H1 (cell line): ENCODE measurements at regions not wholly inside any gene's neighbourhood (a gene's known extent, or its start where the extent isn't known, plus 50 kb on each side); places are given as distances from the start of the nearest gene placed in this dataset.

Source experiments
- CTCF ChIA-PET: fragments of 300-600 bp; sonication (Branson Sonifier 250); formaldehyde crosslinking; loops from one replicate; lab custom pipeline; 2021; ENCODE audit not compliant: partially characterized antibody; lab: Charles Lee
- POLR2A ChIA-PET: fragments of 300-600 bp; sonication (Branson Sonifier 250); formaldehyde crosslinking; loops from one replicate; lab custom pipeline; 2021; ENCODE audit warnings: inconsistent platforms; ENCODE audit not compliant: partially characterized antibody; lab: Charles Lee
- DNase-seq, 2 experiments: peaks; one replicate each; pipeline versions ENCODE4 v3.0.0 to v3.0.0-alpha.2; 2010 to 2022; ENCODE audit warnings: low spot score in 2 of 2, low read depth in 1 of 2, mixed read lengths in 1 of 2
- FAIRE-seq: peaks from 2 replicates; lab custom pipeline; 2011; peaks lifted over from hg19 to GRCh38; lab: Jason Lieb, UNC
- H2AFZ ChIP-seq: 2 replicates; pipeline ENCODE4 v1.8.1; 2012; ENCODE audit warnings: low read length, inconsistent platforms
- H2AK5ac ChIP-seq: 2 replicates; pipeline ENCODE4 v1.6.1; 2013; ENCODE audit warnings: low read depth, low read length
- H2BK120ac ChIP-seq: replicated peaks from 2 replicates; pipeline ENCODE3; 2013; ENCODE audit warnings: low read depth, low read length, inconsistent platforms
- H2BK12ac ChIP-seq: 2 replicates; pipeline ENCODE4 v1.6.1; 2013; ENCODE audit warnings: low read depth, low read length
- H2BK15ac ChIP-seq: 2 replicates; pipeline ENCODE4 v1.6.1; 2013; ENCODE audit warnings: low read length
- H2BK20ac ChIP-seq: 2 replicates; pipeline ENCODE4 v1.6.1; 2013; ENCODE audit warnings: low read length
- H2BK5ac ChIP-seq: 2 replicates; pipeline ENCODE4 v1.6.1; 2013; ENCODE audit warnings: low read depth, low read length
- H3K14ac ChIP-seq: 2 replicates; pipeline ENCODE4 v1.6.1; 2013; ENCODE audit warnings: inconsistent platforms; ENCODE audit not compliant: insufficient read length
- H3K18ac ChIP-seq: 2 replicates; pipeline ENCODE4 v1.6.1; 2013; ENCODE audit warnings: low read length; ENCODE audit errors: extremely low read depth
- H3K23ac ChIP-seq: 2 replicates; pipeline ENCODE4 v1.6.1; 2013; ENCODE audit warnings: inconsistent platforms; ENCODE audit not compliant: insufficient read length
- H3K23me2 ChIP-seq: 2 replicates; pipeline ENCODE4 v1.6.1; 2013; ENCODE audit warnings: low read depth, low read length
- H3K27ac ChIP-seq: 2 replicates; pipeline ENCODE4 v1.6.1; 2011; ENCODE audit warnings: low read depth, low read length, inconsistent platforms
- H3K27me3 ChIP-seq, 4 experiments: replicated peaks in 1 of 4; 1 replicate in 1 of 4; 2 replicates in 3 of 4; pipeline versions ENCODE4 v1.6.1 to v1.8.1; 2011 to 2013; ENCODE audit warnings: low read length in 3 of 4, mild to moderate bottlenecking in 3 of 4, inconsistent platforms in 2 of 4, mixed read lengths in 2 of 4, moderate library complexity in 1 of 4; ENCODE audit not compliant: control insufficient read depth in 3 of 4, insufficient read depth in 3 of 4; ENCODE audit errors: extremely low read depth in 1 of 4
- H3K36me3 ChIP-seq, 4 experiments: 2 replicates each; pipeline versions ENCODE4 v1.6.1 to v1.8.1; 2011 to 2013; ENCODE audit warnings: mild to moderate bottlenecking in 4 of 4, low read length in 3 of 4, moderate library complexity in 2 of 4, control low read depth in 1 of 4, inconsistent platforms in 1 of 4; ENCODE audit not compliant: insufficient read depth in 4 of 4, control insufficient read depth in 2 of 4
- H3K4ac ChIP-seq: replicated peaks from 2 replicates; pipeline ENCODE3; 2013; ENCODE audit warnings: low read length, low read depth, mixed read lengths, inconsistent platforms; ENCODE audit not compliant: insufficient read length
- H3K4me1 ChIP-seq, 4 experiments: replicated peaks in 1 of 4; 1 replicate in 1 of 4; 2 replicates in 3 of 4; pipeline versions ENCODE4 v1.6.1 to v1.8.1; 2011 to 2013; ENCODE audit warnings: low read length in 3 of 4, inconsistent platforms in 2 of 4, mixed read lengths in 1 of 4; ENCODE audit not compliant: insufficient read depth in 4 of 4, control insufficient read depth in 3 of 4
- H3K4me2 ChIP-seq, 2 experiments: 2 replicates each; pipeline versions ENCODE4 v1.6.1 to v1.8.1; 2011 to 2013; ENCODE audit warnings: low read depth in 2 of 2, low read length in 2 of 2, control low read depth in 1 of 2, inconsistent platforms in 1 of 2, mild to moderate bottlenecking in 1 of 2; ENCODE audit not compliant: insufficient read depth in 1 of 2
- H3K4me3 ChIP-seq, 4 experiments: fragments of 200-600, 300-600 bp in 1 of 4; sonication (generic), shearing (Covaris generic), sonication (Bioruptor Twin) in 1 of 4; 2 replicates each; pipeline versions ENCODE4 v1.5.1 to v1.8.1; 2011 to 2016; ENCODE audit warnings: low read length in 4 of 4, low read depth in 3 of 4, control low read depth in 2 of 4, inconsistent platforms in 2 of 4, mild to moderate bottlenecking in 2 of 4, mixed read lengths in 1 of 4, moderate library complexity in 1 of 4; ENCODE audit not compliant: insufficient read depth in 2 of 4; ENCODE audit errors: extremely low read depth in 1 of 4
- H3K56ac ChIP-seq: replicated peaks from 2 replicates; pipeline ENCODE3; 2013; ENCODE audit warnings: low read depth, mild to moderate bottlenecking, mixed read lengths, low read length, inconsistent platforms; ENCODE audit not compliant: insufficient read length
- H3K79me1 ChIP-seq: 2 replicates; pipeline ENCODE4 v1.6.1; 2013; ENCODE audit warnings: low read depth, low read length, control low read depth
- H3K79me2 ChIP-seq, 2 experiments: 2 replicates each; pipeline versions ENCODE4 v1.6.1 to v1.8.1; 2012 to 2013; ENCODE audit warnings: low read length in 2 of 2, mild to moderate bottlenecking in 2 of 2, inconsistent platforms in 1 of 2; ENCODE audit not compliant: insufficient read depth in 2 of 2, control insufficient read depth in 1 of 2
- H3K9ac ChIP-seq, 4 experiments: replicated peaks in 1 of 4; 1 replicate in 1 of 4; 2 replicates in 3 of 4; pipeline versions ENCODE4 v1.6.1 to v1.8.1; 2011 to 2013; ENCODE audit warnings: low read depth in 3 of 4, low read length in 3 of 4, control low read depth in 2 of 4, mild to moderate bottlenecking in 2 of 4, moderate library complexity in 2 of 4, inconsistent platforms in 1 of 4; ENCODE audit errors: extremely low read depth in 1 of 4
- H3K9me3 ChIP-seq, 2 experiments: 2 replicates each; pipeline versions ENCODE4 v1.6.1 to v1.8.1; 2012 to 2013; ENCODE audit warnings: mild to moderate bottlenecking in 2 of 2, moderate library complexity in 2 of 2, control low read depth in 1 of 2, inconsistent platforms in 1 of 2, low read depth in 1 of 2, low read length in 1 of 2, mixed read lengths in 1 of 2; ENCODE audit not compliant: insufficient read depth in 2 of 2
- H4K20me1 ChIP-seq, 2 experiments: replicated peaks in 1 of 2; 2 replicates each; pipeline versions ENCODE3 to v1.8.1; 2011 to 2013; ENCODE audit warnings: inconsistent platforms in 2 of 2, low read length in 2 of 2, mild to moderate bottlenecking in 1 of 2; ENCODE audit not compliant: insufficient read depth in 2 of 2, control insufficient read depth in 1 of 2
- H4K5ac ChIP-seq: 2 replicates; pipeline ENCODE4 v1.6.1; 2013; ENCODE audit warnings: low read length, low read depth, mixed read lengths, inconsistent platforms; ENCODE audit not compliant: insufficient read length
- H4K8ac ChIP-seq: 2 replicates; pipeline ENCODE4 v1.8.0; 2013; ENCODE audit warnings: mild to moderate bottlenecking, moderate library complexity, low read length, inconsistent platforms; ENCODE audit not compliant: insufficient read depth; ENCODE audit errors: extremely low read depth
- H4K91ac ChIP-seq: replicated peaks from 2 replicates; pipeline ENCODE3; 2013; ENCODE audit warnings: low read length, mixed read lengths, inconsistent platforms; ENCODE audit not compliant: insufficient read length
- CHD1 ChIP-seq: IDR thresholded peaks from 2 replicates; pipeline ENCODE4 v1.6.1; 2012; ENCODE audit warnings: low read depth, low read length, improper control_type of control experiment
- CTBP2 ChIP-seq: IDR thresholded peaks from 2 replicates; pipeline ENCODE4 v1.7.0; 2011; ENCODE audit warnings: borderline replicate concordance, mild to moderate bottlenecking, moderate library complexity, mixed read lengths, low read length; ENCODE audit not compliant: insufficient read depth, insufficient read length
- GTF2F1 ChIP-seq: IDR thresholded peaks from 2 replicates; pipeline ENCODE4 v1.6.1; 2012; ENCODE audit warnings: low read depth, low read length, improper control_type of control experiment, borderline replicate concordance
- JUN ChIP-seq: IDR thresholded peaks from 2 replicates; pipeline ENCODE4 v1.6.1; 2011; ENCODE audit warnings: low read depth, mild to moderate bottlenecking, improper control_type of control experiment, low read length
- RBBP5 ChIP-seq: IDR thresholded peaks from 2 replicates; pipeline ENCODE4 v1.7.1; 2012; ENCODE audit warnings: low read depth, mild to moderate bottlenecking, inconsistent platforms, low read length, moderate library complexity, borderline replicate concordance
- SP1 ChIP-seq: IDR thresholded peaks from 2 replicates; pipeline ENCODE4 v1.6.1; 2011; ENCODE audit warnings: low read depth, low read length
- TCF12 ChIP-seq: IDR thresholded peaks from 2 replicates; pipeline ENCODE4 v1.6.1; 2011; ENCODE audit warnings: low read depth, mild to moderate bottlenecking, low read length
- YY1 ChIP-seq: IDR thresholded peaks from 2 replicates; pipeline ENCODE4 v1.6.1; 2011; ENCODE audit warnings: low read depth, mild to moderate bottlenecking, low read length
- WGBS, 2 experiments: shearing (Covaris generic) in 1 of 2; methylation state at CpG; one replicate each; pipeline versions ENCODE4 v1.1.6 to v1.1.7; 2013 to 2015; ENCODE audit warnings: low lambda C conversion rate in 2 of 2, mixed read lengths in 2 of 2, inconsistent platforms in 1 of 2, low coverage in 1 of 2, missing lambda C conversion rate in 1 of 2; ENCODE audit not compliant: insufficient replicate concordance in 2 of 2, insufficient coverage in 1 of 2, insufficient read length in 1 of 2; ENCODE audit errors: extremely low coverage in 1 of 2, missing lambda C conversion rate in 1 of 2; 5-methylcytosine and 5-hydroxymethylcytosine counted together

DNA sequence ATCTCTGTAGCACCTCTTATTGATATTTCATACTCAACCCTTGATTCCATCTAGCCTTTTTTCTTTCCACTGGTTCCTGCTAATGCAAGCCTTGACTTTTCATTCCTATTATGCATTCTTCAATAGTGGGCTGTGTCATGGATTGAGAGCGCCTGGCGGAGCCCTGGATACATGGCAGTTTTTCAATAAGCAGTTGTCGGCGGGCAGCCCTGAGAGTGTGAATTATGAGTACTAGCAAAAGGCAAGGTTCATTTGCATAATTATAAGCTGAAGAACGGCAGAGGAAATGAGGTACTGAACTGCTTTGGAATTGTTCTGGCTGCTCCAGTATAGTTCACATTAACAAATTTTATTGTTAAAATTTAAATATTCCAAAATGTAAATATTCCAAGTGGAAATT is 339.7 kb upstream of the VCX start:
- H3K27me3 ChIP-seq, result no peaks in the 10 kb centered on the region
- no peak overlapping the region for H2AK5ac ChIP-seq
- no peaks in the 10 kb centered on the region for H4K20me1 ChIP-seq
- no peaks in the 10 kb centered on the region for H3K79me1 ChIP-seq
- POLR2A ChIA-PET, result no interaction called here
- H3K27ac ChIP-seq, result no peak overlapping the region
- no peaks in the 10 kb centered on the region for H3K79me2 ChIP-seq
- H3K14ac ChIP-seq, result no peak overlapping the region
- H3K23me2 ChIP-seq, result no peaks in the 10 kb centered on the region
- no peak overlapping the region for H3K18ac ChIP-seq
- no peak overlapping the region for H2BK5ac ChIP-seq
- no peaks in the 10 kb centered on the region for H3K36me3 ChIP-seq
- no peak overlapping the region for H3K9ac ChIP-seq
- TF ChIP-seq CHD1, result no peak
- TF ChIP-seq GTF2F1, result no peak
- TF ChIP-seq YY1, result no peak
- no peak for TF ChIP-seq SP1
- no peak for TF ChIP-seq JUN
- no peak for TF ChIP-seq TCF12
- TF ChIP-seq CTBP2, result no peak
- no peak for TF ChIP-seq RBBP5
- TF ChIP-seq, all 59 proteins: peak for 0
- no peak overlapping the region for H2BK12ac ChIP-seq
- no peak overlapping the region for H3K4me2 ChIP-seq
- CTCF ChIA-PET, result no interaction called here
- WGBS, 2 experiments, result 80% methylated on average over 5 of the region's 5 CpGs; no CpG with 5 or more reads in 1 of the 2 experiments
- no peak overlapping the region for H3K4ac ChIP-seq
- H3K4me3 ChIP-seq, result no peak overlapping the region
- no peak overlapping the region for H2AFZ ChIP-seq
- no peak overlapping the region for H4K5ac ChIP-seq
- no peak overlapping the region for H3K56ac ChIP-seq
- H3K23ac ChIP-seq, result no peak overlapping the region
- DNase-seq (no peak), FAIRE-seq (no peak)
- H2BK120ac ChIP-seq, result no peak overlapping the region
- H2BK15ac ChIP-seq, result no peak overlapping the region
- no peaks in the 10 kb centered on the region for H3K4me1 ChIP-seq
- H2BK20ac ChIP-seq, result no peak overlapping the region
- no peak overlapping the region for H4K8ac ChIP-seq
- H3K9me3 ChIP-seq, result no peaks in the 10 kb centered on the region
- H4K91ac ChIP-seq, result no peak overlapping the region
